Subcutaneous abdominal adipose tissue (tissue), 5 donors: ENCODE measurements at regions not wholly inside any gene's neighbourhood (a gene's known extent, or its start where the extent isn't known, plus 50 kb on each side); places are given as distances from the start of the nearest gene placed in this dataset.

ENCODE experiments used
- H3K27ac ChIP-seq: one replicate; pipeline ENCODE4 v1.7.0; 2013; ENCODE audit warnings: low read depth, mild to moderate bottlenecking, inconsistent platforms, low read length, moderate library complexity
- H3K27me3 ChIP-seq, 5 donors: one replicate each; pipeline ENCODE4 v1.7.0; 2013; ENCODE audit warnings: low read length in 5 of 5, inconsistent platforms in 1 of 5; ENCODE audit not compliant: control insufficient read depth in 5 of 5, insufficient read depth in 4 of 5
- H3K36me3 ChIP-seq, 5 donors: one replicate each; pipeline ENCODE4 v1.7.0; 2013; ENCODE audit warnings: low read length in 5 of 5; ENCODE audit not compliant: control insufficient read depth in 5 of 5, insufficient read depth in 5 of 5
- H3K4me1 ChIP-seq, 5 donors: one replicate each; pipeline ENCODE4 v1.7.0; 2013; ENCODE audit warnings: low read length in 5 of 5, mild to moderate bottlenecking in 3 of 5, moderate library complexity in 1 of 5; ENCODE audit not compliant: control insufficient read depth in 5 of 5, insufficient read depth in 5 of 5
- H3K4me3 ChIP-seq, 5 donors: one replicate each; pipeline ENCODE4 v1.7.0; 2013; ENCODE audit warnings: low read length in 5 of 5, low read depth in 1 of 5
- H3K9ac ChIP-seq, 5 donors: one replicate each; pipeline ENCODE4 v1.7.0; 2013; ENCODE audit warnings: low read length in 5 of 5, mild to moderate bottlenecking in 4 of 5, moderate library complexity in 3 of 5
- H3K9me3 ChIP-seq, 5 donors: one replicate each; pipeline ENCODE4 v1.7.0; 2013; ENCODE audit warnings: low read length in 5 of 5; ENCODE audit not compliant: control insufficient read depth in 5 of 5
- donor health status: healthy.
- donor health status: healthy.
- donor health status: healthy.
- donor health status: healthy.
- donor health status: healthy.

- no peak overlapping the region for H3K27ac ChIP-seq
- peaks cover 0 to 3% (median 0%) of the 10 kb centered on the region in 5 donors for H3K9me3 ChIP-seq
- no peak overlapping the region for H3K9ac ChIP-seq
- no peak overlapping the region for H3K4me3 ChIP-seq
- peaks cover 0 to 25% (median 9%) of the 10 kb centered on the region in 5 donors for H3K4me1 ChIP-seq
- H3K36me3 ChIP-seq, result no peaks in the 10 kb centered on the region
- no peaks in the 10 kb centered on the region for H3K27me3 ChIP-seq
Observed at GRCh38 chr2:216776066-216776850, 80.9 kb upstream of the IGFBP5 start.

- Histone ChIP-seq H3K4me3 (no peak overlapping the region), H3K27ac (peak overlapping the region; percentile 69), H3K27me3 (no peaks in the 10 kb centered on the region), H3K36me3 (no peaks in the 10 kb centered on the region), H3K4me1 (peaks cover 0 to 19% (median 3%) of the 10 kb centered on the region in 5 donors), H3K9me3 (peaks cover 0 to 3% (median 0%) of the 10 kb centered on the region in 5 donors), H3K9ac (no peak overlapping the region)
Observed at GRCh38 chr2:216775043-216775453, 79.7 kb upstream of the IGFBP5 start.

- Histone ChIP-seq H3K27ac (peak overlapping the region; percentile 69), H3K27me3 (no peaks in the 10 kb centered on the region)
Observed at GRCh38 chr2:216774620-216775019, 79.3 kb upstream of the IGFBP5 start.

GRCh38 chr2:216774180-216774579 is 78.8 kb upstream of the IGFBP5 start:
- Histone ChIP-seq H3K27ac (peak overlapping the region; percentile 69), H3K36me3 (no peaks in the 10 kb centered on the region), H3K4me3 (no peak overlapping the region), H3K27me3 (no peaks in the 10 kb centered on the region), H3K4me1 (peaks cover 0 to 17% (median 3%) of the 10 kb centered on the region in 5 donors), H3K9me3 (peaks cover 0 to 3% (median 0%) of the 10 kb centered on the region in 5 donors), H3K9ac (no peak overlapping the region)

More at GRCh38 chr2:216774620-216775019, 79.3 kb upstream of the IGFBP5 start:
- Histone ChIP-seq H3K36me3 (no peaks in the 10 kb centered on the region), H3K4me3 (no peak overlapping the region), H3K4me1 (peaks cover 0 to 17% (median 3%) of the 10 kb centered on the region in 5 donors), H3K9me3 (peaks cover 0 to 3% (median 0%) of the 10 kb centered on the region in 5 donors), H3K9ac (no peak overlapping the region)

GRCh38 chr2:216773072-216773471 is 77.7 kb upstream of the IGFBP5 start:
- Histone ChIP-seq H3K9ac (no peak overlapping the region), H3K4me1 (peaks cover 0 to 17% (median 3%) of the 10 kb centered on the region in 5 donors), H3K27me3 (no peaks in the 10 kb centered on the region), H3K27ac (no peak overlapping the region), H3K36me3 (no peaks in the 10 kb centered on the region), H3K4me3 (no peak overlapping the region), H3K9me3 (peaks cover 0 to 3% (median 0%) of the 10 kb centered on the region in 5 donors)

- H3K9me3 ChIP-seq, result peaks cover 0 to 3% (median 0%) of the 10 kb centered on the region in 5 donors
- H3K27me3 ChIP-seq, result no peaks in the 10 kb centered on the region
- no peaks in the 10 kb centered on the region for H3K36me3 ChIP-seq
- H3K27ac ChIP-seq, result no peak overlapping the region
- no peak overlapping the region for H3K4me3 ChIP-seq
- peaks cover 0 to 21% (median 4%) of the 10 kb centered on the region in 5 donors for H3K4me1 ChIP-seq
- H3K9ac ChIP-seq, result no peak overlapping the region
Observed at GRCh38 chr2:216770717-216771116, 75.4 kb upstream of the IGFBP5 start.

- Histone ChIP-seq H3K36me3 (no peaks in the 10 kb centered on the region), H3K4me3 (no peak overlapping the region), H3K27ac (no peak overlapping the region), H3K4me1 (peaks cover 0 to 20% (median 4%) of the 10 kb centered on the region in 5 donors), H3K9me3 (peaks cover 0 to 3% (median 0%) of the 10 kb centered on the region in 5 donors), H3K27me3 (no peaks in the 10 kb centered on the region), H3K9ac (no peak overlapping the region)
Observed at GRCh38 chr2:216770050-216770449, 74.7 kb upstream of the IGFBP5 start.

- Histone ChIP-seq H3K9me3 (peaks cover 0 to 3% (median 0%) of the 10 kb centered on the region in 5 donors), H3K4me3 (no peak overlapping the region), H3K9ac (no peak overlapping the region), H3K27ac (no peak overlapping the region), H3K27me3 (no peaks in the 10 kb centered on the region), H3K36me3 (no peaks in the 10 kb centered on the region), H3K4me1 (peaks cover 0 to 17% (median under 1%) of the 10 kb centered on the region in 5 donors)
Observed at GRCh38 chr2:216769626-216770025, 74.3 kb upstream of the IGFBP5 start.

- no peaks in the 10 kb centered on the region for H3K36me3 ChIP-seq
- peaks cover 0 to 14% (median 0%) of the 10 kb centered on the region in 5 donors for H3K4me1 ChIP-seq
- no peak overlapping the region for H3K27ac ChIP-seq
- H3K9ac ChIP-seq, result no peak overlapping the region
- no peaks in the 10 kb centered on the region for H3K27me3 ChIP-seq
- H3K4me3 ChIP-seq, result no peak overlapping the region
- peaks cover 0 to 3% (median 0%) of the 10 kb centered on the region in 5 donors for H3K9me3 ChIP-seq
Observed at GRCh38 chr2:216768908-216769411, 73.6 kb upstream of the IGFBP5 start.

- H3K4me1 ChIP-seq, result peaks cover 0 to 11% (median 4%) of the 10 kb centered on the region in 5 donors
Observed at GRCh38 chr2:216765761-216766262, 70.5 kb upstream of the IGFBP5 start.

More at GRCh38 chr2:216765761-216766262, 70.5 kb upstream of the IGFBP5 start:
- Histone ChIP-seq H3K36me3 (no peaks in the 10 kb centered on the region), H3K27ac (no peak overlapping the region), H3K9me3 (no peaks in the 10 kb centered on the region), H3K9ac (no peak overlapping the region), H3K4me3 (no peak overlapping the region), H3K27me3 (no peaks in the 10 kb centered on the region)
